ENCODE measurements at regions not wholly inside any gene's neighbourhood (a gene's known extent, or its start where the extent isn't known, plus 50 kb on each side); places are given as distances from the start of the nearest gene placed in this dataset.

DNA sequence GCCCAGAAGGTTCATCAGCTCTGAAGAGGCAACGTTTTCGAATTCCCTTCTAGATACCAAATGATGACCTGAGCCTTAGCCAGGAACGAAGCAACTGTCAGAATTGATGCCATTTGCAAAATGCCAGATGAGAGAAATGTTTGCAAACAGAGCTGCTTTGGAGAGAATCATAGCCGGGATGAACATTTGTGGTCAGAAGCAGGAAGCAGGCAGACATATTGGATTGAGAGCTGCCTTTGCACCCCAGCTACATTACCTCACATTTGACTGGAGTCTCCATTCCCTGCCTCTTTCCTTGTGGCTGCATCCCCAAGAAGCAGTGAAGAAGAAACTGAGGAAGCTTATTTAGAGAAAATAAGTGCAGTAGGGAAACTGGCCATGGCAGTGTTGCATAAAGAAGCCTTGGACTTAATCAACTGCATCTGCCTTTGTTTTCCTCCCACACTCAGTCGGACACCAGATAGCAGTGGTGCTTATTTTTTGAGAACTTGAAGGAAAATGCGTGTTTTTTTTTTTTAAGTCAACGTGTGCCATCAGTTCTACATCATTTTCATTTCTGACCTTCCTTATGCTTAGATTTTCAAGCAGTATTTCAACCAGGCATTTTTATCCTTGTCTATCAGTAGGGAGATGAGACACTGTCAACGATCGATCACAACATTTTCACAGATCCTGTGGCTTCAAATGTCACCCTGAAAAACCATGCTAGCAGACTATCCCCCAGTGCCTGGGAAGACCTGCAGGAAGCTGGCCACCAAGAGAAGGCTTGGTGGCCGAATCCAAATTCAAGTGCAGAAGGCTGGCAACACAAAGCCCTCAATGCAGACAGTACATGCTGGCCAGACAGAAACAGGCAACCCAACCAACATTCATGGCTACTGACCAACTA lies 541.2 kb upstream of the JARID2 start:
- TF ChIP-seq CTCF (IDR thresholded peaks at IDR 0.05) (no peak), POLR2A (IDR thresholded peaks at IDR 0.05) (no peak)

All from body of pancreas (tissue), 4 donors.